Omental fat pad (tissue), 3 donors: ENCODE measurements at regions not wholly inside any gene's neighbourhood (a gene's known extent, or its start where the extent isn't known, plus 50 kb on each side); places are given as distances from the start of the nearest gene placed in this dataset.

ENCODE experiments used
- ATAC-seq: fragments of 150-250 bp; one replicate; pipeline ENCODE4 v1.9.1; 2016; ENCODE audit warnings: mild to moderate bottlenecking, moderate library complexity; ENCODE audit not compliant: low FRiP score
- DNase-seq: peaks from one replicate; pipeline ENCODE4 v3.0.0-alpha.2; 2019; ENCODE audit warnings: low spot score
- CTCF ChIP-seq, 3 donors: fragments of 450-650 bp; IDR thresholded peaks; one replicate each; pipeline ENCODE4 v1.5.1; 2016 to 2017; ENCODE audit warnings: antibody characterized with exemption in 3 of 3, mild to moderate bottlenecking in 3 of 3, moderate library complexity in 2 of 3

DNA sequence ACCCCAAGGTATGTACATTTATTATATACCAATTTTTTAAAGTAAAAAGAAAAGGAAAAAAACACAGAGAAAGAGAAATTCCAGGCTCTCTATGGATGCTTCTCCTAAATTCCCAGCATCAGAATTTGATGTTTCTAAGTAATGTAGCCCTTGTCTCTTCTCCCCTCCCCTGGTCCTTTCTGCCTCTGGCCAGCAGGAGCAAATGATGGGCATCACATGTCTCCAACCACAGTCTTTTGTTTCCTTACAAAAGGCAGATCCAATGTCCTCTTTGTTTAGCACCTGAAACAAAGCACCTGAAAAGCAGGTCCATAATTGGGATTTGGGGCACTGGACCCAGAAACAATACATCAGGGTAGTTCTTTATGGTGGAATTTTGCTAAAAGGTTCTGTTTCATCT is 50.4 kb upstream of the APC start:
- ATAC-seq (no peak), DNase-seq (no peak)
- no peak for TF ChIP-seq CTCF (IDR thresholded peaks at IDR 0.05)
